ENCODE measurements at regions not wholly inside any gene's neighbourhood (a gene's known extent, or its start where the extent isn't known, plus 50 kb on each side); places are given as distances from the start of the nearest gene placed in this dataset.

- DNase-seq = no peak
These were observed 394.1 kb downstream of the BCAT1 start for GRCh38 chr12:24554612-24555295.

GRCh38 chr12:24553259-24553658 is 395.6 kb downstream of the BCAT1 start:
- DNase-seq = no peak

DNA sequence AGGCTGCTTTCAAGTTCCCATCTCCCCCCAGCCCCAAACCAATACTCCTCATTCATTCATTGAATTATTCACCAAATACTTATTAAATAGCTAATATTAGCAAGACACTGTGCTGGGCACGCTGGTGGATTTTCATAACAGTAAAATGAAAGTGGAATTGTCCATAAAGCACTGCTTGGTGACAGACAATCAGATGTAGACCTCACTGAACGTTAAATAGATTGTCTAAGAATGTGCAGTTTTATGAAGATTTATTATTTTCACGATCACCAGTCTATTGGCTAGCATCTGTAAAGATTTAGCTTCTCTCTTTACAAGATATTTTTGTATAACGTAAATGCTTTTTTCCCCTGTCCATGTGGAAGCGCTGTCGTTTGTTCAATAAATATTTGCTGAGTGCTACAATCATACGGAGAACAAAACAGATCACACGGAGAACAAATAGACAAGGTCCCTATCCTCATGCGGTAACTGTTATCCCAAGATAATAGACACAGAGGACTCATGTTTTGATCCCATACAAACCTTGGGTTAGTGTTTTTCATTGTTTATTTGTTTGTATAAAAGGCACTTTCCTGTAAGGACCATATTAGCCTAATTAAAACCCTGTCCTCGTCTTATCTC is 397.6 kb downstream of the BCAT1 start:
- DNase-seq = no peak

DNA sequence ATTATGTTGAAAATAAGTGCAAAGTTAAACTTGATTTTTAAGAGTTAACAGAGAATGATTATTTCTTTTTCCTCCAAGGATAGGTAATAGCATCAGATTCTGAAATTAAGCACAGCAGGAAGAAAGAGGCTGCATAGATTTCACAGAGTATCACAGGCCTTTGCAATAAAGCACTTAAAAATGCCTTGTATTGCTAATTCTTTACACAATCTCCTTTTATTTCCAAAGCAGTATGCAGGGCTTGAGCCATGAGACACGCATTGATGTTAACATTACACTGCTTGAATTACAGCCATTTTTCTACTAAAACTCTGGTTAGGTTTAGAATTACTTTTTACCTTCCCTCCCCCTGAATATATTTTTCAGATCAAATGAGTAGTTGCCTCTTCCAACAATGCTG is 398.3 kb downstream of the BCAT1 start:
- DNase-seq = no peak

- no peak for DNase-seq
These were observed 402.2 kb downstream of the BCAT1 start for GRCh38 chr12:24546661-24547060.

DNA sequence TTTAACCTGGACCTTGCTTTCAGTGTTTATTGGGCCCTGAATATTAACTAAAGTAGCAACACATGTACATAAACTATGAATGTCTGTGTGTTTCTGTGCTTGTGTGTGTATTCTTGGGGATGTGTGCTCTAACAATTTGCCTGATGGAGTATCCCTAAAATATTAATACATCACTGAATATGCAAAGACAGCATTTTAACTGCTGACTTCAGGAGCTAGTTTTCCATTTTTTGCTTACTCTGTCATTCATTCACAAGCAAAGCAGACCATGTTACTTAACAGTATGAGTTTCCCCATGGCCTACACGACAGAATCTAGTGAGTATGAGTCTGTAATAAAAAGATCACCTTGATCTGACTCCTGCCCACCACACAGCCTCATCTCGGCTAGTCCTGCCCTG is 402.8 kb downstream of the BCAT1 start:
- DNase-seq = no peak

DNA sequence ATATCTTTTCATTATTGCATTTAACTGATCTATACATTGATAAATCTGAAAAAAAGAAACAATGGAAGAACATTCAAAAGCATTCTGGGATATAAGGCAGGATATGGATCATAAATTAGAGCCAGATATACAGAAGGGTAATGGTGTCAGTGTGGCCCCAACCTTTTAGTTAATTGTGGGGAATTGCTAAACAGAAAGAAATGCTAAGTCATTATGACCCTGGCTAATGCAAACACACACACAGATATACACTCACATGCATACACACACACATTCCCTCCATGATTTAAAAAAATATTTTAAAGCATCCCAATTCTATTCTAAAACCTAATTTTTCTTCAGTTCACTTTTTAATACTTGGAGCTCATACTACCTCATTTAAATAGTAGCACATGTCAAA is 404.5 kb downstream of the BCAT1 start:
- DNase-seq = no peak

GRCh38 chr12:24541193-24541871 is 407.6 kb downstream of the BCAT1 start:
- DNase-seq = no peak

- no peak for DNase-seq
These were observed 409.3 kb downstream of the BCAT1 start for GRCh38 chr12:24539646-24540045.

DNA sequence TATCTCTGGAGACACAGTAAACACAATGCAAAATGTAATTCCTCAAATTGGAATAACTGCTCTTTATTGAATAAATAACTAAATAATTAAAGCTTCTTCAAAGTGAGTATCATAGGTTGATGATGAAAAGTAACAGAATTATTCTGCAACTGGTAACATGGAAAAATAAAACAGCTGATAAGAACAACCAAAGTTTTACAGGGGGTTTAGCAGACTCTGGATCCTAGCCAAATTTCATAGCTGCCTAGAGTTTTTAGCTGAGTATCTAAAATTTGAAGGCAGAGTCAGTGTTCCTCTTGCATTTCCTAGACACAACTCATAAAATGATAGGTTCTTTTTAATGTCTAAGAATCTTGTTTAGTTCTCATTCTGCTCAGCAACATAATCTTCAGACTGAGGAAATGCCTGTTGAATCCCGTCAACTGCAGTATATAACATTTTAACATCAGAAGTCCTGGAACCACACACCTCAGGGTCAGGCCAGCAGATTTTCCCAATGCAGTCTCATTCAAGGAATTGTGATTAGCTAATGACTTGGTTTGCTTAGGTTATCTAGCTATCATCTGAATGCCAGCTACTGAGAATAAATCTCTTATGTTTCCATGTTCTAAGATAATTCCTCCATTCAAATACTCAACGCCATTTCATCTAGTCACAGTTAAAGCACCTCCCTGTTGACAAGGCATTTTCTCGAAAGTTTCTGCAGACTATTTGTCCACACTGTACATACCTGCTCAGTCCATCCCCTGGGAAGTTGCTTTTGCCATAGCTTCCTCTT is 411.6 kb downstream of the BCAT1 start:
- DNase-seq = no peak

DNA sequence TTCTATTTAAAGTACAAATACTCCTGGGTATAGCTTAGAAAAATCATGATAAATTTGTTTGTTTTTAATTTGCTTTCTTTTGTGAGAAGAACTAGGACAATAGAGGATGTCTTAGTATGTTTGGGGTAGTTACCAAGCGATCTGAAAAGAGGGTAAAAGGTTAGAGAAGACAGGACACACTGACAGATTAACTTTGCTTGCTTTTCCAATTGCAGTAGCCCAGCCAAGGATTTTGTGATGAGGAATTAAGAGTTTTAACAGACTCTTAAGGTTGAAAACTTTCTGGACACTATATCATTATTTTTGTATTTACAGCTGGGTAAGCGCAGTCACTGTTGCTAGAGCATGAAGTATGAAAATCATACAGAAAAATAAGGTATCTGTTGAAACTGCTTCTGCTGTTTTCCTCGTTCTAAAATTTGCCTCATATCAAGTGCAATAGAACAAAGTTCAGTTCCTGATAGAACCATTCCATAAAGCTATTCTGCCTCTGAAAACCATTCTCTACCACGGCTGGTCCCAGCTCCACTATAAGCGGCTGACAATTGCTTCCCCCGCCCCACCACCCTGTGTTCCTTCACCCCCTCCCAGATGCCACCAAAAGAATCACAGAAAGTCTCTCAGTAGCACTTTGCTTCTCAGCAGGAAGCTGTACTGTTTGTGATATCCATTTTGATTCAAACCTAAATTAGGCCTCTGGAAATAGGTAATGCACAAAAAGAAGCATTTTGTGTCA is 413.4 kb downstream of the BCAT1 start:
- no peak for DNase-seq

DNA sequence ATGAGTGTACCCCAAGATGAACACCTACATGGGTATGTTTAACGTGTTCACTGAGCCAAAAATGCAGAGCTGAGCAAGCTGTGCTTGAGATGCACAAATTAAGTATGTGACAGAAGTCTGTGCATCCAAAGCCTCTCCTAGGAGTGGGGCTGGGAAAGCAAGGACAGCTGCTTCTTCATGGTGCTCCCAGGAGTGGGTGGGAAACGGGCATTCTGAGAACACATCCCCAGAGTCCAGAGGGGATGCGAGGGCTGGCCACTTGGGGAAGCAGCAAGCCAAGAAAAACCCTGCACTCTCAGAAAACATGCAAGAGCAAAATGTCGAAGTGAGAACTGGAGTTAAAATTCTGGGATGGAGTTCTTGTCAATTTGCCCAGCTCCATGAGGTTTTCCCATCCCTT is 414.3 kb downstream of the BCAT1 start:
- DNase-seq = no peak

GRCh38 chr12:24533716-24534352 is 415.1 kb downstream of the BCAT1 start:
- DNase-seq = no peak

- no peak for DNase-seq
These were observed 418.2 kb downstream of the BCAT1 start for GRCh38 chr12:24530689-24531088.

DNA sequence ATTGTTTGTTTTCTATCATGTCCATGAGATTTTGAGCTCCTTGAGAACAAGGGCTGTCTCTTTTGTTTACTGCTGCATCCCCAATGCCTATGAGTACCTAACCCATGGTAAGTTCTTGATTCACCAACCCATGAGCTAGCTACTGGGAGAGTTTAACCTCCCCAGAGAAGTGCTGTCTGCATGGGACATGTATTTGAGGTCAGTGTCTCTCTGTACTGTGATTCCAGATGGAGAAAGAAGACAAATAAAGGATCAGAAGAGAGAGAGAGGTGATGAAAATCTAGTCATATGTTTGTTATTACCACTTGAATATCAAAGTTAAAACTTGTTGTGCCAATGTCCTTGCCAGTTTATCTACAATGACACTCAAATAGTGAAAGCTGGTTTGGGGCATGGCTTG is 421.8 kb downstream of the BCAT1 start:
- DNase-seq = no peak

- peak; percentile 11 to 29 for DNase-seq
These were observed 426.2 kb downstream of the BCAT1 start for GRCh38 chr12:24522736-24523135.

DNA sequence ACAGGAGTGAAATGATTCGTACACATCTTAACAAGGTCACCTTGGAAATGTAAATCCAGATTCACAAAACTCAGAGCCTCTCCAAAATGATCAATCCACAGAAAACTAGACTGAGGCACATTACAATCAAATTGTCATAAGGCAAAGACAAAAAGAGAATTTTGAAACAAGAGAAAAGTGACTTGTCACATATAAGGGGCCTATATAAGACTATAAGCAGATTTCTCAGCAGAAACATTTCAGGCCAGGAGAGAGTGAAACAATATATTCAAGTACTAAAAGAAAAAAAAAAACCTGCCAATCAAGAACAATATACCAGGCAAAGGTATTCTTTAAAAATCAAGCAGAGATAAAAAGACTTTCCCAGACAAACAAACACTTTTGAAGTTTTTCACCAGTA is 429.1 kb downstream of the BCAT1 start:
- DNase-seq = no peak

- DNase-seq = no peak
These were observed 431.9 kb downstream of the BCAT1 start for GRCh38 chr12:24517000-24517399.

DNA sequence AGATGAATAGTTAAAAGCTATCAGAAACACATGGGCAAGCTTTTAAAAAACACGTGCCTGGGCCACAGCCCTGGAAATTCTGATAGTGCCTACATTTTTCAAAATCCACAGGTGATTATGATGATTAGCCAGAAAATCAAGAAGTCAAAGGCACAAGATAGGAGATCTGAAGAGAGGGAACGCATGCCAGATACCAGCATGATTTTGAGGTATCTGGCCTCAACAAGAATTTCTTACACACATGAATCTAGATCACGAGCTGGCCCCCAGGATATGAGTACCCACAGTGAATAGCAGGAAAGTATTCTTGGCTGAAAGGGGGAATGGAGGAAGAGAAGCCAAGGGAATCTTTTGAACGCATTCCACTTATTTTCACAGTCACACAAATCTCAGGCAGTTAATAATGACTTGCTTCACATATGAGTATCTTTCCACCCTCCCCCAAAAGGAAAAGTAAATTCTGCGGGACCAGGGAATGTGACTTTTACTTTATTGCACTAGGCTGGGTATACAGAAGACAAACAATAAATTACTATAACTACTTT is 438.2 kb downstream of the BCAT1 start:
- DNase-seq = no peak

DNA sequence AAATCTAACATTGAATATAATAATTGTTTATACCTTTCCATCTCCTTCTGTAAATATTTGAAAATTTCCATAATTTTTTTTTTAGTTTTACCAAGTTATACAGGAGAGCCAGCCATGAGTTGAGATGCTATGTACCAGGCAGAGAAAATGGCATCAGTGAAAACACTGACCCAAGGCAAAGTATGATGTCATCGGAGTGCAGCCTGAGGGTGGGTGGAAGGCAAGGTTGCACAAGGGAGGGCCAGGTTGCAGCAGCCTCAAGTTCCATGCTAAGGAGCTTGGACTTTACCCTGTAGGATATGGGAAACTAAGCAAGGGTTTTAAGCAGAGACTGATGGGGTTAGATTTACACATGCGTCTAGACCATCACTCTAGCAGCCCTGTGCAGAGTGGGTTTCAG is 441.1 kb downstream of the BCAT1 start:
- peak; percentile 6 to 10 for DNase-seq

GRCh38 chr12:24505366-24506015 is 443.4 kb downstream of the BCAT1 start:
- no peak for DNase-seq

Measured in inflammatory macrophage treated with lipopolysaccharide for 1 hour (primary cell).